IMR-90 (cell line): ENCODE measurements at regions not wholly inside any gene's neighbourhood (a gene's known extent, or its start where the extent isn't known, plus 50 kb on each side); places are given as distances from the start of the nearest gene placed in this dataset.

Experiments
- ATAC-seq: fragments of 200-7000 bp; cut with Tn5 transposase; 2 replicates; pipeline ENCODE4 v1.9.1; 2020; ENCODE audit warnings: low read depth, mild to moderate bottlenecking, moderate library complexity
- BruUV-seq: library from RNA; stranded (reverse); fragments of 400-500 nt; replicated peaks from 2 replicates; lab custom pipeline; 2021; lab: Mats Ljungman, UMichigan
- CTCF ChIA-PET: fragments of 300-600 bp; formaldehyde crosslinking; extraction: SDS; loops from one replicate; lab custom pipeline; 2021; ENCODE audit warnings: antibody characterized with exemption; lab: Yijun Ruan, JAX
- POLR2A ChIA-PET: fragments of 300-600 bp; sonication (Branson Sonifier 250); formaldehyde crosslinking; loops from one replicate; lab custom pipeline; 2022; ENCODE audit warnings: antibody characterized with exemption; ENCODE audit not compliant: unreplicated experiment; lab: Charles Lee
- DNase-seq: peaks from one replicate; pipeline ENCODE4 v3.0.0; 2013
- H2AFZ ChIP-seq: replicated peaks from 2 replicates; pipeline ENCODE3; 2013; ENCODE audit warnings: low read length, mild to moderate bottlenecking; ENCODE audit not compliant: poor library complexity
- H2AK5ac ChIP-seq: 2 replicates; pipeline ENCODE4 v1.6.1; 2013; ENCODE audit warnings: low read depth, low read length, inconsistent platforms
- H2AK9ac ChIP-seq: replicated peaks from 2 replicates; pipeline ENCODE3; 2013; ENCODE audit warnings: mild to moderate bottlenecking, low read depth, low read length, moderate library complexity; ENCODE audit not compliant: poor library complexity
- H2BK120ac ChIP-seq: 2 replicates; pipeline ENCODE4 v1.6.1; 2013; ENCODE audit warnings: low read depth, low read length, inconsistent platforms
- H2BK15ac ChIP-seq: 3 replicates; pipeline ENCODE4 v1.6.1; 2013; ENCODE audit warnings: low read depth, low read length, inconsistent platforms
- H2BK20ac ChIP-seq: 2 replicates; pipeline ENCODE4 v1.6.1; 2013; ENCODE audit warnings: low read depth, mild to moderate bottlenecking, inconsistent platforms, low read length, moderate library complexity
- H2BK5ac ChIP-seq: 2 replicates; pipeline ENCODE4 v1.6.1; 2013; ENCODE audit warnings: mild to moderate bottlenecking, low read depth, low read length, inconsistent platforms; ENCODE audit not compliant: poor library complexity, severe bottlenecking
- H3K14ac ChIP-seq: replicated peaks from 2 replicates; pipeline ENCODE4 v1.6.1; 2013; ENCODE audit warnings: low read depth, low read length, inconsistent platforms
- H3K18ac ChIP-seq: 2 replicates; pipeline ENCODE4 v1.6.1; 2013; ENCODE audit warnings: low read depth, low read length, control low read depth
- H3K23ac ChIP-seq: 2 replicates; pipeline ENCODE4 v1.6.1; 2013; ENCODE audit warnings: low read depth, low read length, inconsistent platforms
- H3K27ac ChIP-seq: 2 replicates; pipeline ENCODE4 v1.5.1; 2013; ENCODE audit warnings: mild to moderate bottlenecking, control low read depth, low read length; ENCODE audit not compliant: insufficient read depth
- H3K27me3 ChIP-seq: 2 replicates; pipeline ENCODE4 v1.6.1; 2013; ENCODE audit warnings: low read length; ENCODE audit not compliant: control insufficient read depth, insufficient read depth
- H3K36me3 ChIP-seq: 2 replicates; pipeline ENCODE4 v1.6.1; 2013; ENCODE audit warnings: low read length, mixed read lengths; ENCODE audit not compliant: control insufficient read depth, insufficient read depth
- H3K4ac ChIP-seq: 2 replicates; pipeline ENCODE4 v1.6.1; 2013; ENCODE audit warnings: low read depth, low read length, inconsistent platforms
- H3K4me1 ChIP-seq: 2 replicates; pipeline ENCODE4 v1.6.1; 2013; ENCODE audit warnings: low read length, mixed read lengths; ENCODE audit not compliant: control insufficient read depth, insufficient read depth
- H3K4me2 ChIP-seq: 2 replicates; pipeline ENCODE4 v1.6.1; 2013; ENCODE audit warnings: low read depth, mild to moderate bottlenecking, control low read depth, low read length, moderate library complexity
- H3K4me3 ChIP-seq: 2 replicates; pipeline ENCODE4 v1.5.1; 2013; ENCODE audit warnings: low read depth, mild to moderate bottlenecking, control low read depth, low read length, moderate library complexity; ENCODE audit not compliant: insufficient read depth
- H3K56ac ChIP-seq: 2 replicates; pipeline ENCODE4 v1.6.1; 2013; ENCODE audit warnings: low read length, inconsistent platforms; ENCODE audit not compliant: insufficient read depth; ENCODE audit errors: extremely low read depth
- H3K79me1 ChIP-seq, 2 experiments: 2 replicates each; pipeline ENCODE4 v1.6.1; 2013; ENCODE audit warnings: low read length in 2 of 2, inconsistent platforms in 1 of 2, low read depth in 1 of 2
- H3K9ac ChIP-seq: 2 replicates; pipeline ENCODE4 v1.6.1; 2013; ENCODE audit warnings: low read depth, low read length, control low read depth
- H3K9me1 ChIP-seq: 2 replicates; pipeline ENCODE4 v1.6.1; 2013; ENCODE audit warnings: low read length, inconsistent platforms; ENCODE audit not compliant: insufficient read depth
- H3K9me3 ChIP-seq: 2 replicates; pipeline ENCODE4 v1.6.1; 2013; ENCODE audit warnings: low read length; ENCODE audit not compliant: control insufficient read depth, insufficient read depth
- H4K20me1 ChIP-seq: 2 replicates; pipeline ENCODE4 v1.6.1; 2013; ENCODE audit warnings: low read length, inconsistent platforms; ENCODE audit not compliant: insufficient read depth
- H4K5ac ChIP-seq: 2 replicates; pipeline ENCODE4 v1.6.1; 2013; ENCODE audit warnings: mild to moderate bottlenecking, low read depth, low read length, control low read depth
- H4K8ac ChIP-seq, 2 experiments: 2 replicates each; pipeline ENCODE4 v1.6.1; 2013; ENCODE audit warnings: low read depth in 2 of 2, low read length in 2 of 2, control low read depth in 1 of 2, inconsistent platforms in 1 of 2
- H4K91ac ChIP-seq: 2 replicates; pipeline ENCODE4 v1.6.1; 2013; ENCODE audit warnings: low read depth, low read length, inconsistent platforms; ENCODE audit not compliant: insufficient read depth
- CHD1 ChIP-seq: IDR thresholded peaks from 2 replicates; pipeline ENCODE4 v1.6.1; 2012; ENCODE audit warnings: low read depth, low read length, improper control_type of control experiment
- POLR2A ChIP-seq: IDR thresholded peaks from 2 replicates; pipeline ENCODE4 v1.6.1; 2012; ENCODE audit warnings: mild to moderate bottlenecking, low read depth, low read length
- RAD21 ChIP-seq: IDR thresholded peaks from 2 replicates; pipeline ENCODE4 v1.6.1; 2012; ENCODE audit warnings: low read length, improper control_type of control experiment
- RCOR1 ChIP-seq: IDR thresholded peaks from 2 replicates; pipeline ENCODE4 v1.6.1; 2012; ENCODE audit warnings: mild to moderate bottlenecking, low read length, improper control_type of control experiment; ENCODE audit not compliant: insufficient replicate concordance
- SMC3 ChIP-seq: fragments of 150-350 bp; IDR thresholded peaks from 2 replicates; pipeline ENCODE4 v1.6.1; 2016; ENCODE audit warnings: low read depth, mild to moderate bottlenecking, antibody characterized with exemption, low read length, moderate library complexity
- WGBS, 2 experiments: methylation state at CpG; one replicate each; pipeline versions ENCODE4 v1.1.5 to v1.1.7; 2013; ENCODE audit warnings: missing lambda C conversion rate in 2 of 2; ENCODE audit not compliant: insufficient read length in 1 of 2; ENCODE audit errors: extremely low coverage in 2 of 2; 5-methylcytosine and 5-hydroxymethylcytosine counted together
- dilution Hi-C: fragments of 300-500 bp; cut with HindIII; formaldehyde crosslinking; loops from one replicate; pipeline ENCODE4 v1.14.3; 2018; ENCODE audit warnings: low sequenced_read_pairs; ENCODE audit not compliant: unreplicated experiment
- in situ Hi-C: fragments of 300-500 bp; cut with MboI; formaldehyde crosslinking; loops from 3 replicates; pipeline ENCODE4 v1.14.3; 2019; ENCODE audit warnings: low sequenced_read_pairs, inconsistent platforms, mixed read lengths
- intact Hi-C: fragments of 100-400 bp; cut with micrococcal nuclease; formaldehyde crosslinking; loops from 2 replicates; pipeline ENCODE4 v1.10.0; 2022
- TF ChIP-seq, protein P1 (sequence below): conservative IDR thresholded peaks from 2 replicates; pipeline ENCODE4 v1.5.1; 2012; ENCODE audit warnings: mild to moderate bottlenecking, low read depth, low read length, improper control_type of control experiment

DNA sequence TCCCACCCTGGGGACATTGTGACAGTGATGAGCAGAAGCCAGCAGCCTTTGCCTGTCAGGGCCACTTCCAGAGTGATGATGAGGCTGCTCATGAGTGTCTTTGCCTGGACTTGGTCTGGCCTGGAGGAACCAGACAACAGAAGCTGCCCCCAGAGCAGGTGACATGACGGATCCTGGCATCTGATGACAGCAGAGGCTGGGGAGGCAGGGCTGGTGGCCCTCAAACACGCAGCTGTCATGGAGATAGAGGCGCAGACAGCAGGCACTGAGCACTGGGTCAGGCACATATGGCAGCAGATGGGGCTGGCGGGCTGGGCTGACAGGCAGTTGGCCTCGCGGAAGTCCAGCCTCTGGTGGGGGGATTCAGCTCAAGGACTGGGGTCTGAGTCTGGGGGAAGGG lies 66.4 kb upstream of the STUM start:
- H2BK15ac ChIP-seq: no peak overlapping the region
- TF ChIP-seq SMC3: no peak
- no peak for TF ChIP-seq POLR2A
- TF ChIP-seq RAD21: no peak
- TF ChIP-seq, protein P1, sequence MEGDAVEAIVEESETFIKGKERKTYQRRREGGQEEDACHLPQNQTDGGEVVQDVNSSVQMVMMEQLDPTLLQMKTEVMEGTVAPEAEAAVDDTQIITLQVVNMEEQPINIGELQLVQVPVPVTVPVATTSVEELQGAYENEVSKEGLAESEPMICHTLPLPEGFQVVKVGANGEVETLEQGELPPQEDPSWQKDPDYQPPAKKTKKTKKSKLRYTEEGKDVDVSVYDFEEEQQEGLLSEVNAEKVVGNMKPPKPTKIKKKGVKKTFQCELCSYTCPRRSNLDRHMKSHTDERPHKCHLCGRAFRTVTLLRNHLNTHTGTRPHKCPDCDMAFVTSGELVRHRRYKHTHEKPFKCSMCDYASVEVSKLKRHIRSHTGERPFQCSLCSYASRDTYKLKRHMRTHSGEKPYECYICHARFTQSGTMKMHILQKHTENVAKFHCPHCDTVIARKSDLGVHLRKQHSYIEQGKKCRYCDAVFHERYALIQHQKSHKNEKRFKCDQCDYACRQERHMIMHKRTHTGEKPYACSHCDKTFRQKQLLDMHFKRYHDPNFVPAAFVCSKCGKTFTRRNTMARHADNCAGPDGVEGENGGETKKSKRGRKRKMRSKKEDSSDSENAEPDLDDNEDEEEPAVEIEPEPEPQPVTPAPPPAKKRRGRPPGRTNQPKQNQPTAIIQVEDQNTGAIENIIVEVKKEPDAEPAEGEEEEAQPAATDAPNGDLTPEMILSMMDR: no peak
- no peak for TF ChIP-seq RCOR1
- no peak for TF ChIP-seq CHD1

More for the DNA sequence above, 66.4 kb upstream of the STUM start:
- no peak overlapping the region for H4K8ac ChIP-seq
- H3K9ac ChIP-seq: no peak overlapping the region
- no peak overlapping the region for H3K14ac ChIP-seq
- no peak overlapping the region for H3K4me2 ChIP-seq
- no peak overlapping the region for H3K23ac ChIP-seq
- WGBS, 2 experiments: 88% methylated on average over 4 of the region's 6 CpGs; no CpG with 5 or more reads in 1 of the 2 experiments
- no peak overlapping the region for H2AK5ac ChIP-seq
- no peak for DNase-seq
- ATAC-seq: no peak
- H3K27ac ChIP-seq: no peak overlapping the region
- H3K36me3 ChIP-seq: no peaks in the 10 kb centered on the region
- dilution Hi-C loops (no loop called here), in situ Hi-C loops (no loop called here), intact Hi-C loops (no loop called here)
- no peaks in the 10 kb centered on the region for H4K20me1 ChIP-seq
- H3K79me1 ChIP-seq: no peaks in the 10 kb centered on the region
- H3K9me3 ChIP-seq: no peaks in the 10 kb centered on the region
- peaks cover 3% of the 10 kb centered on the region; the same call in 1 of the 2 replicates for H3K4me1 ChIP-seq
- no peak overlapping the region for H2BK20ac ChIP-seq
- H3K56ac ChIP-seq: no peak overlapping the region
- H2AK9ac ChIP-seq: no peak overlapping the region
- no peak overlapping the region for H3K4ac ChIP-seq
- no peak overlapping the region for H3K18ac ChIP-seq
- ChIA-PET POLR2A (no interaction called here), CTCF (no interaction called here)
- no peak overlapping the region for H2BK5ac ChIP-seq
- no peak overlapping the region for H4K91ac ChIP-seq
- H3K9me1 ChIP-seq: no peaks in the 10 kb centered on the region
- peaks cover 45% of the 10 kb centered on the region for H3K27me3 ChIP-seq
- no peak overlapping the region for H3K4me3 ChIP-seq
- H2AFZ ChIP-seq: no peak overlapping the region
- no peak overlapping the region for H4K5ac ChIP-seq
- no TSS peak for BruUV-seq
- no peak overlapping the region for H2BK120ac ChIP-seq
